GM06990 (cell line): ENCODE measurements at regions not wholly inside any gene's neighbourhood (a gene's known extent, or its start where the extent isn't known, plus 50 kb on each side); places are given as distances from the start of the nearest gene placed in this dataset.

Experiments
- DNase-seq: peaks from one replicate; pipeline ENCODE4 v3.0.0-alpha.2; 2011; ENCODE audit not compliant: insufficient read length; ENCODE audit errors: extremely low read depth
- H3K27me3 ChIP-seq: replicated peaks from 2 replicates; pipeline ENCODE4 v1.6.0; 2011; ENCODE audit warnings: low read length; ENCODE audit not compliant: control insufficient read depth, insufficient read depth
- H3K36me3 ChIP-seq: 2 replicates; pipeline ENCODE4 v1.5.1; 2011; ENCODE audit warnings: low read length; ENCODE audit not compliant: control insufficient read depth, insufficient read depth
- H3K4me3 ChIP-seq: replicated peaks from 2 replicates; pipeline ENCODE4 v1.5.1; 2011; ENCODE audit warnings: low read depth, mild to moderate bottlenecking, control low read depth, low read length
- CTCF ChIP-seq: IDR thresholded peaks from 2 replicates; pipeline ENCODE4 v1.5.1; 2011; ENCODE audit warnings: low read length, control low read depth, mild to moderate bottlenecking, inconsistent platforms; ENCODE audit not compliant: insufficient read depth, poor library complexity, severe bottlenecking

- no peak overlapping the region for H3K4me3 ChIP-seq
- TF ChIP-seq CTCF, result no peak
- no peak for DNase-seq
- no peaks in the 10 kb centered on the region for H3K27me3 ChIP-seq
- H3K36me3 ChIP-seq, result no peaks in the 10 kb centered on the region
Measured at GRCh38 chr14:35223927-35224326, 68.3 kb upstream of the PSMA6 start.

- no peak for TF ChIP-seq CTCF
- H3K36me3 ChIP-seq, result no peaks in the 10 kb centered on the region
- H3K4me3 ChIP-seq, result no peak overlapping the region
- no peaks in the 10 kb centered on the region for H3K27me3 ChIP-seq
- DNase-seq, result no peak
Measured at GRCh38 chr14:35224615-35225014, 67.6 kb upstream of the PSMA6 start.

GRCh38 chr14:35229084-35229791 lies 62.9 kb upstream of the PSMA6 start:
- H3K27me3 ChIP-seq, result no peaks in the 10 kb centered on the region
- no peak overlapping the region for H3K4me3 ChIP-seq
- peak; percentile 26 for DNase-seq
- TF ChIP-seq CTCF, result peak; percentile 31
- H3K36me3 ChIP-seq, result no peaks in the 10 kb centered on the region

- TF ChIP-seq CTCF, result no peak
- DNase-seq, result no peak
- Histone ChIP-seq H3K27me3 (no peaks in the 10 kb centered on the region), H3K4me3 (no peak overlapping the region), H3K36me3 (no peaks in the 10 kb centered on the region)
Measured at GRCh38 chr14:35229792-35230089, 62.4 kb upstream of the PSMA6 start.

- no peak for DNase-seq
- no peak for TF ChIP-seq CTCF
- Histone ChIP-seq H3K27me3 (no peaks in the 10 kb centered on the region), H3K4me3 (no peak overlapping the region), H3K36me3 (no peaks in the 10 kb centered on the region)
Measured at GRCh38 chr14:35231207-35231760, 60.9 kb upstream of the PSMA6 start.
